ENCODE measurements at regions not wholly inside any gene's neighbourhood (a gene's known extent, or its start where the extent isn't known, plus 50 kb on each side); places are given as distances from the start of the nearest gene placed in this dataset.

- no peak for DNase-seq
Observed at GRCh38 chr5:88540471-88541115, 271.9 kb upstream of the TMEM161B start.

- DNase-seq = no peak
Observed at GRCh38 chr5:88539693-88540365, 271.2 kb upstream of the TMEM161B start.

GRCh38 chr5:88539026-88539425 lies 270.4 kb upstream of the TMEM161B start:
- no peak for DNase-seq

GRCh38 chr5:88536146-88536545 lies 267.5 kb upstream of the TMEM161B start:
- no peak for DNase-seq

GRCh38 chr5:88524941-88525340 lies 256.3 kb upstream of the TMEM161B start:
- no peak for DNase-seq

- DNase-seq = no peak
Observed at GRCh38 chr5:88519066-88519465, 250.4 kb upstream of the TMEM161B start.

- no peak for DNase-seq
Observed at GRCh38 chr5:88518131-88519016, 249.7 kb upstream of the TMEM161B start.

- no peak for DNase-seq
Observed at GRCh38 chr5:88515881-88516819, 247.5 kb upstream of the TMEM161B start.

GRCh38 chr5:88515068-88515467 lies 246.4 kb upstream of the TMEM161B start:
- no peak for DNase-seq

GRCh38 chr5:88509403-88509802 lies 240.8 kb upstream of the TMEM161B start:
- DNase-seq = no peak

GRCh38 chr5:88507261-88507660 lies 238.6 kb upstream of the TMEM161B start:
- DNase-seq = no peak

GRCh38 chr5:88503406-88503805 lies 234.8 kb upstream of the TMEM161B start:
- no peak for DNase-seq

- no peak for DNase-seq
Observed at GRCh38 chr5:88503041-88503345, 234.3 kb upstream of the TMEM161B start.

GRCh38 chr5:88502179-88503040 lies 233.8 kb upstream of the TMEM161B start:
- no peak for DNase-seq

GRCh38 chr5:88495810-88496209 lies 227.2 kb upstream of the TMEM161B start:
- no peak for DNase-seq

- no peak for DNase-seq
Observed at GRCh38 chr5:88490874-88491273, 222.2 kb upstream of the TMEM161B start.

GRCh38 chr5:88489364-88489763 lies 220.7 kb upstream of the TMEM161B start:
- no peak for DNase-seq

GRCh38 chr5:88488561-88488960 lies 219.9 kb upstream of the TMEM161B start:
- no peak for DNase-seq

- DNase-seq = no peak
Observed at GRCh38 chr5:88488130-88488529, 219.5 kb upstream of the TMEM161B start.

GRCh38 chr5:88487066-88487465 lies 218.4 kb upstream of the TMEM161B start:
- no peak for DNase-seq

GRCh38 chr5:88486431-88486830 lies 217.8 kb upstream of the TMEM161B start:
- DNase-seq = no peak

- DNase-seq = no peak
Observed at GRCh38 chr5:88485531-88485930, 216.9 kb upstream of the TMEM161B start.
